Muscle layer of duodenum (tissue), 2 donors: ENCODE measurements at regions not wholly inside any gene's neighbourhood (a gene's known extent, or its start where the extent isn't known, plus 50 kb on each side); places are given as distances from the start of the nearest gene placed in this dataset.

Experiments
- H3K27ac ChIP-seq: one replicate; pipeline ENCODE4 v1.7.0; 2013; ENCODE audit warnings: mild to moderate bottlenecking, low read length
- H3K27me3 ChIP-seq: one replicate; pipeline ENCODE4 v1.7.0; 2013; ENCODE audit warnings: low read depth, mild to moderate bottlenecking, control low read depth, low read length
- H3K36me3 ChIP-seq, 2 donors: one replicate each; pipeline ENCODE4 v1.7.0; 2013; ENCODE audit warnings: low read length in 2 of 2, control low read depth in 1 of 2, mild to moderate bottlenecking in 1 of 2; ENCODE audit not compliant: insufficient read depth in 2 of 2, control insufficient read depth in 1 of 2
- H3K4me1 ChIP-seq, 2 donors: one replicate each; pipeline ENCODE4 v1.7.0; 2013; ENCODE audit warnings: low read length in 2 of 2, mild to moderate bottlenecking in 2 of 2, control low read depth in 1 of 2, moderate library complexity in 1 of 2; ENCODE audit not compliant: insufficient read depth in 2 of 2, control insufficient read depth in 1 of 2
- H3K4me3 ChIP-seq, 2 donors: one replicate each; pipeline ENCODE4 v1.7.0; 2013; ENCODE audit warnings: low read length in 2 of 2, low read depth in 1 of 2, mild to moderate bottlenecking in 1 of 2
- H3K9me3 ChIP-seq, 2 donors: one replicate each; pipeline ENCODE4 v1.7.0; 2013; ENCODE audit warnings: low read length in 2 of 2, control low read depth in 1 of 2, mild to moderate bottlenecking in 1 of 2; ENCODE audit not compliant: control insufficient read depth in 1 of 2
- donor health status: healthy.

GRCh38 chr18:60010984-60011383 lies 111.2 kb downstream of the PMAIP1 start:
- Histone ChIP-seq H3K36me3 (no peaks in the 10 kb centered on the region), H3K4me1 (no peaks in the 10 kb centered on the region), H3K4me3 (no peak overlapping the region), H3K27ac (no peak overlapping the region), H3K27me3 (no peaks in the 10 kb centered on the region), H3K9me3 (no peaks in the 10 kb centered on the region)

GRCh38 chr18:60010513-60010912 lies 110.7 kb downstream of the PMAIP1 start:
- H3K27me3 ChIP-seq, result no peaks in the 10 kb centered on the region
- no peak overlapping the region for H3K27ac ChIP-seq
- no peak overlapping the region for H3K4me3 ChIP-seq
- H3K4me1 ChIP-seq, result no peaks in the 10 kb centered on the region
- no peaks in the 10 kb centered on the region for H3K9me3 ChIP-seq
- no peaks in the 10 kb centered on the region for H3K36me3 ChIP-seq

- H3K36me3 ChIP-seq, result no peaks in the 10 kb centered on the region
- no peak overlapping the region for H3K4me3 ChIP-seq
- no peak overlapping the region for H3K27ac ChIP-seq
- peaks cover 0 to 4% of the 10 kb centered on the region in 2 donors for H3K9me3 ChIP-seq
- no peaks in the 10 kb centered on the region for H3K4me1 ChIP-seq
- no peaks in the 10 kb centered on the region for H3K27me3 ChIP-seq
Measured at GRCh38 chr18:60007661-60008060, 107.9 kb downstream of the PMAIP1 start.

GRCh38 chr18:60003610-60004185 lies 103.9 kb downstream of the PMAIP1 start:
- Histone ChIP-seq H3K27me3 (no peaks in the 10 kb centered on the region), H3K27ac (no peak overlapping the region), H3K9me3 (peaks cover 0 to 4% of the 10 kb centered on the region in 2 donors), H3K4me1 (no peaks in the 10 kb centered on the region), H3K36me3 (no peaks in the 10 kb centered on the region), H3K4me3 (no peak overlapping the region)

GRCh38 chr18:59996370-59996966 lies 96.7 kb downstream of the PMAIP1 start:
- no peak overlapping the region for H3K27ac ChIP-seq
- no peaks in the 10 kb centered on the region for H3K36me3 ChIP-seq
- no peaks in the 10 kb centered on the region for H3K4me1 ChIP-seq

GRCh38 chr18:59994357-59994756 lies 94.6 kb downstream of the PMAIP1 start:
- Histone ChIP-seq H3K9me3 (no peaks in the 10 kb centered on the region), H3K4me3 (no peak overlapping the region), H3K27ac (no peak overlapping the region), H3K4me1 (no peaks in the 10 kb centered on the region), H3K27me3 (no peaks in the 10 kb centered on the region), H3K36me3 (no peaks in the 10 kb centered on the region)

More at GRCh38 chr18:59996370-59996966, 96.7 kb downstream of the PMAIP1 start:
- Histone ChIP-seq H3K27me3 (no peaks in the 10 kb centered on the region), H3K4me3 (no peak overlapping the region), H3K9me3 (no peaks in the 10 kb centered on the region)

GRCh38 chr18:59993560-59993959 lies 93.8 kb downstream of the PMAIP1 start:
- no peaks in the 10 kb centered on the region for H3K27me3 ChIP-seq

GRCh38 chr18:59990121-59990823 lies 90.5 kb downstream of the PMAIP1 start:
- no peaks in the 10 kb centered on the region for H3K27me3 ChIP-seq
- H3K4me3 ChIP-seq, result no peak overlapping the region
- no peaks in the 10 kb centered on the region for H3K4me1 ChIP-seq
- no peak overlapping the region for H3K27ac ChIP-seq
- H3K9me3 ChIP-seq, result no peaks in the 10 kb centered on the region
- H3K36me3 ChIP-seq, result no peaks in the 10 kb centered on the region

More at GRCh38 chr18:59993560-59993959, 93.8 kb downstream of the PMAIP1 start:
- Histone ChIP-seq H3K36me3 (no peaks in the 10 kb centered on the region), H3K4me3 (no peak overlapping the region), H3K4me1 (no peaks in the 10 kb centered on the region), H3K27ac (no peak overlapping the region), H3K9me3 (no peaks in the 10 kb centered on the region)

- Histone ChIP-seq H3K9me3 (no peaks in the 10 kb centered on the region), H3K4me1 (no peaks in the 10 kb centered on the region), H3K27ac (no peak overlapping the region), H3K27me3 (no peaks in the 10 kb centered on the region), H3K36me3 (no peaks in the 10 kb centered on the region), H3K4me3 (no peak overlapping the region)
Measured at GRCh38 chr18:59988098-59988706, 88.4 kb downstream of the PMAIP1 start.

- no peaks in the 10 kb centered on the region for H3K27me3 ChIP-seq
- no peak overlapping the region for H3K4me3 ChIP-seq
- no peaks in the 10 kb centered on the region for H3K36me3 ChIP-seq
- no peaks in the 10 kb centered on the region for H3K4me1 ChIP-seq
- H3K27ac ChIP-seq, result no peak overlapping the region
- H3K9me3 ChIP-seq, result no peaks in the 10 kb centered on the region
Measured at GRCh38 chr18:59987102-59987501, 87.3 kb downstream of the PMAIP1 start.

- Histone ChIP-seq H3K9me3 (no peaks in the 10 kb centered on the region), H3K27ac (no peak overlapping the region)
Measured at GRCh38 chr18:59986139-59986538, 86.3 kb downstream of the PMAIP1 start.

More at GRCh38 chr18:59986139-59986538, 86.3 kb downstream of the PMAIP1 start:
- H3K36me3 ChIP-seq, result no peaks in the 10 kb centered on the region
- no peaks in the 10 kb centered on the region for H3K27me3 ChIP-seq
- no peak overlapping the region for H3K4me3 ChIP-seq
- no peaks in the 10 kb centered on the region for H3K4me1 ChIP-seq
